ENCODE measurements at regions not wholly inside any gene's neighbourhood (a gene's known extent, or its start where the extent isn't known, plus 50 kb on each side); places are given as distances from the start of the nearest gene placed in this dataset.

DNA sequence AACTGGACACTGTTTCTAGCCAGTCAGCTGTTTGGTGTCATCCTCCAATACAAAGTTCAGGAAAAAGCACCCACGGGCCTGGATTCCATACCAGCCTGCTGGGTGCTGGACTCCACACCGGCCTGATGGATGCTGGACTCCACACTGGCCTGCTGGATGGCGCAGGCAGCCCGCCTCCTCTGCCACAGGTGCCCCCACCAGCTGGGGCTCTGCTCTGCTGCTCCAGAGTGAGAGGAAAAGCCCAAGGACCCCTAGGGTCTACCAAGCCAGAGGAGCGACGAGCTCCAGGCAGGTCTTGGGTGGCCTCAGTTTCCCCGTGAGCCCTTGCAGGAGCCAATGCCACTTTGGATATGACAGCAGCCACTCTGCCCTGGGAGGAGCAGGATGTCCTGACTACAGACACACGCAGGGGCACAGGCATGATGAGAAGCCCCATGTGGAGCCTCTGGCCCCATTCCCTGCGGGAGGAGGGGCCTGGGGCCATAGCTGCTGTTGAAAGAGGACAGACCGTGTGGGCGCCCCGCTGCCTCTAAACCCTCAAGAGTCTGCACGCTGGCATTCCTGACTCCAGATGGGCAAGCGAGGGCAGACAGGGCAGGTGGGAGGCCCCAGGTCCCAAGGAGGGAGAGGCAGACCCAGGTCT lies 141.6 kb downstream of the OLFM1 start:
- TF ChIP-seq, protein P1, sequence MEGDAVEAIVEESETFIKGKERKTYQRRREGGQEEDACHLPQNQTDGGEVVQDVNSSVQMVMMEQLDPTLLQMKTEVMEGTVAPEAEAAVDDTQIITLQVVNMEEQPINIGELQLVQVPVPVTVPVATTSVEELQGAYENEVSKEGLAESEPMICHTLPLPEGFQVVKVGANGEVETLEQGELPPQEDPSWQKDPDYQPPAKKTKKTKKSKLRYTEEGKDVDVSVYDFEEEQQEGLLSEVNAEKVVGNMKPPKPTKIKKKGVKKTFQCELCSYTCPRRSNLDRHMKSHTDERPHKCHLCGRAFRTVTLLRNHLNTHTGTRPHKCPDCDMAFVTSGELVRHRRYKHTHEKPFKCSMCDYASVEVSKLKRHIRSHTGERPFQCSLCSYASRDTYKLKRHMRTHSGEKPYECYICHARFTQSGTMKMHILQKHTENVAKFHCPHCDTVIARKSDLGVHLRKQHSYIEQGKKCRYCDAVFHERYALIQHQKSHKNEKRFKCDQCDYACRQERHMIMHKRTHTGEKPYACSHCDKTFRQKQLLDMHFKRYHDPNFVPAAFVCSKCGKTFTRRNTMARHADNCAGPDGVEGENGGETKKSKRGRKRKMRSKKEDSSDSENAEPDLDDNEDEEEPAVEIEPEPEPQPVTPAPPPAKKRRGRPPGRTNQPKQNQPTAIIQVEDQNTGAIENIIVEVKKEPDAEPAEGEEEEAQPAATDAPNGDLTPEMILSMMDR (IDR thresholded peaks at IDR 0.05; ENCODE audit: extremely low read depth, missing control alignments) = no peak
- no peak for DNase-seq (ENCODE audit: low spot score)

DNA sequence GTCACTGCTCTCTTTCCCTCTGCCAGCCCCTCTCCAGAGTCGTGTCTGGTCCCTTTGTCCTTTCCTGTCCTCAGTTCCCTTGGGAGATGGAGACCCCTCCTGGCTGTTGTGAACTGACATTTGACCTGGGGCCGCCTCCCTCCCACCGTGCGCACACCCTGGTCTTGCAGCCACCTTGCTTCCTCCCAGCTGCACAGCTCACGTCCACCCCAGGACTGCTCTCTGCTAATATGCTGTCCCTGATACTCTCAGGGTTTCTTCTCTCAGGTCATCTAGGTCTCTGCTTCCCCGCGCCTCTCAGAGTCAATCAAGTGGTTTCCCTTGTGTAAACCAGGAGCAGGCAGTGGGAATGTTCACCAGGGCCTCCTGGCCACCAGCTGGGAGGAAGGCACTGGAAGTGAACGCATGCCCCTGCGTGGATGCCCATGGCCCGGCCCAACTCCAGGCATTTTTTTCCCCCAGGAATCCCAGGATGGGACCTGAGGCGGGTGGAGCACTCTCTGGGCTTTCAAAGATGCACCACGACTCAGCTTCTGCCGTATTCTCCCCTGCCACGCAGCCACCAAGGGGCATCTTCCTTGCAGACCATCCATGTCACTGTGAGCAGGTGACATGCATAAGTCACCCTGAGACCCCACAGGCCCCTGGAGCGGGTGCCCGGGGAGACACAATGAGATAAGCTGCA lies 142.4 kb downstream of the OLFM1 start:
- DNase-seq (ENCODE audit: low spot score) = no peak
- TF ChIP-seq, protein P1 (IDR thresholded peaks at IDR 0.05; ENCODE audit: extremely low read depth, missing control alignments) = no peak

DNA sequence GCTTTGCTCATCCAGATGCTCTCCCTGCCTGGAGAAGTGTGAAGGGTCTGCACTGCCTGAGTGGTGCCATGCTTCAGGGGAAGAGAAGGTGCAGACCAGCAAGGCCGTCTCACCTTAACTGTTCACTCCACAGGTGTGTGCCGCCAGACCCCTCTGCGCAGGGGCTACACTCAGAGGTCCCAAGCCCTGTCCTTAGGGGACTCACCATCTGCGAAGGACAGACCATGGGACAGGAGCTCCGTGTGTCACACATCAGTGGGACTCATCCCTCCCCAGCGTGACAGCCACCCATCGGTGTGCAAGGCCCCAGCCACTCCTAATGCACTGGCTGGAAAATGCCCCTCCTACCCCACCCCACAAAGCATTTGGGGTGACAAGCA lies 142.9 kb downstream of the OLFM1 start:
- TF ChIP-seq, protein P1 (IDR thresholded peaks at IDR 0.05; ENCODE audit: extremely low read depth, missing control alignments) = no peak
- DNase-seq (ENCODE audit: low spot score) = no peak

DNA sequence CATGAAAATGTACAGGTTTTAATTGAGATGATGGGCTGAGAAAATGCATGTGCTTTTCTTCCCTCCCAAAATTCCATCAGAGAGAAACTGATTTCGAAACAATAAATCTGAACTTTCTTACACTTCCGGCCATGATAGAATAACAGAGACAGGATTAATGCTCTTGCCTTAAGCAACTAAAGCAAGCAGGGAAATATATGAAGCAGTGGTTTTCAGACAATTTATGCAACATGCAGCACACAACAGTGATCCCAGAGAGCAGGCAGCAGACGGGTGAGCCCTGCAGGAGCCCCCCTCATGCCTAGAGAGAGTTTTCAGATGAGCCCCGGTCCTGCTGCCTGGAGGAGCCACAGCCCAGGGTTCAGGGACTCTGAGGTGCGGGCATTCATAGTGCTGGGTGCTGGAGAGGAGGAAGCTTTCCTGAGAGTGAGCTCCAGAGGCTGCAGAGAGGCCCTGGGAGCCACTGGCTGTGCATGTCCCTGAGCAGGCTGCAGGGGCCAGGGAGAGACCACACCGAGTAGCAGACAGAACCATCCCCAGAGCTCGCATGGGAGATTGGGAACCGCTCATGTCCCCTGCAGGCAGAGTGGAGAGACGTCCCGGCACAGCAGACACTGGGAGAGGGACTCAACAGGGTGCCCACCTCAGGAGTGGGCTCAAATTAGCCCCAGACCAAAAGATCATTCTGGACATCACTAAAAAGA lies 143.5 kb downstream of the OLFM1 start:
- no peak for DNase-seq (ENCODE audit: low spot score)
- TF ChIP-seq, protein P1 (IDR thresholded peaks at IDR 0.05; ENCODE audit: extremely low read depth, missing control alignments) = no peak

DNA sequence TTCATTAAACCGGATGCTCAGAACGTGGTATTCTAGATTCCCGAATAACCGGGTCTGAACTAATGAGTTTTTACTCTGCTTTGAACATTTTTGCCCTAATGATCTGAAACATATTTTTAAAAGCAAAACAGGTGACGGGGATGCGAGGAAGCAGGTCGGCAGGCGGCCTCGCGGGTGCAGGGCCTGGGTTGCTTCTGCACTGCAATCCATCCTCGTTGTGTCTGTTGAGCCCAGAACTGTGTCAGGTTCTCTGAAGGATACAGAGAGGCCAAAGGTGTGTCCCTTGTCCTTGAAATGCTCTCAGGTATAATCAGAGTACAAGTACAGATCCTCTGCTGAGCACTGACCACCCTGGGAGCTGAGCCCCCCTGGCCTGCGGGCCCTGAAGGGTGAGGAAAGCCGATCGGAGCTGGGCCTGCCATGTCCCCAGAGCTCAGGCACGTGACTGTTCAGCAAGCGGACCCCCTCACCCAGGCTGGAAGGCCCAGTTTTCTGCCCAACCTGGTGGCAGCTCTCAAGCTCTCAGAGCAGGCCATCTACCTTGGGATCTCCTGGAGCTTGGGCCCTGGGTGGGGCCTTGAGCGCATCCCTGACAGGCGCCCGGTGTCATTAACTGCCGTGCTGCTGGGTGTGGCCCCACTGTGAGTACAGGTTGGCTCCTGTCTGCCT lies 151.8 kb downstream of the OLFM1 start:
- TF ChIP-seq, protein P1 (IDR thresholded peaks at IDR 0.05; ENCODE audit: extremely low read depth, missing control alignments) = no peak
- DNase-seq (ENCODE audit: low spot score) = no peak

DNA sequence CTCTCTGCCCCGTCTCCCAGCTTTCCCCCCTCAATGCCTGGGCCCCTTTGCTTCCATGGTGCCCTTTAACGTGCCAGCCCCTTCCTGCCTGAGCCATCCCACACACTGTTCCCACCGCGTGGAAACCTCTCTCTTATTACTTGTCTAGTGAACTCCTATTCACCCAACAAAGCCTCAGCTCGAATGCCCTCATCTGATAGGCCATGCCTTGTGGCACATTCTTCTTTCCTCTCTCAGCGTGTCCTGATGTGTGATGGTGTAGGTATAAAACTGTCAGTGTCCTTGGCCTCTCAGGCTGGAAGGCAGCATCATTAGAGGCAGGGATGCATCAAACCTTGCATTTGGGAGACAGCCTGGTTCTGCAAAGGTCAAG lies 152.3 kb downstream of the OLFM1 start:
- TF ChIP-seq, protein P1 (IDR thresholded peaks at IDR 0.05; ENCODE audit: extremely low read depth, missing control alignments) = no peak
- DNase-seq (ENCODE audit: low spot score) = no peak

DNA sequence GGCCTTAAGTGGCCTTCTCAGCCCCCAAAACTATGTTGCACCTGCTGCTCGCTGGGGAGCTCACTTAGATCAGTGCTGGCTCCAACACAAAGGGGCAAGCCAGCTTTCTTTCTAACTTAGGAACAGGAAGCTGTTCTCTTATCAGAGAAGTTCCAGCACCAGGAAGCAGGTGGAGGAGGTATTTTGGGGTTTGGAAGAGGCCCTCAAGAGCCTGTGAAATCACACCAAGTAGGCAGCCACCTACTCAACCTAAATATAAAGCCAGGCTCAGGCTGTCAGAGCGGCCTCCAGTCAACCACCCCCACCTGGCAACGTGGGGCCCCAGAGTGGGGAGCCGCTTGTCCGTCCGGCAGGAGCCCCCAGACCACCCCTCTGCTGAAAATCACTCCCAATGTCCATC lies 152.8 kb downstream of the OLFM1 start:
- TF ChIP-seq, protein P1 (IDR thresholded peaks at IDR 0.05; ENCODE audit: extremely low read depth, missing control alignments) = no peak
- DNase-seq (ENCODE audit: low spot score) = no peak
